B cell (primary cell): ENCODE measurements at regions not wholly inside any gene's neighbourhood (a gene's known extent, or its start where the extent isn't known, plus 50 kb on each side); places are given as distances from the start of the nearest gene placed in this dataset.

Experiments used
- ATAC-seq: fragments of 200-7000 bp; cut with Tn5 transposase; one replicate; pipeline ENCODE4 v1.10.0; 2021; ENCODE audit warnings: low read depth, mild to moderate bottlenecking, moderate number of reproducible peaks, moderate library complexity
- CTCF ChIA-PET: fragments of 350-600 bp; sonication (Branson Sonifier 250); formaldehyde crosslinking; loops from one replicate; lab custom pipeline; 2021; ENCODE audit warnings: antibody characterized with exemption, inconsistent platforms; lab: Charles Lee
- POLR2A ChIA-PET: fragments of 350-600 bp; sonication (Branson Sonifier 250); formaldehyde crosslinking; loops from one replicate; lab custom pipeline; 2021; ENCODE audit warnings: antibody characterized with exemption; lab: Charles Lee
- DNase-seq: peaks from one replicate; pipeline ENCODE4 v3.0.0; 2013
- H2AFZ ChIP-seq: 2 replicates; pipeline ENCODE4 v1.6.1; 2012; ENCODE audit warnings: mild to moderate bottlenecking, low read depth, low read length; ENCODE audit not compliant: insufficient read depth, poor library complexity, severe bottlenecking
- H3K27ac ChIP-seq, 2 donors: 1 replicate in 1 of 2; 2 replicates in 1 of 2; pipeline ENCODE4 v1.5.1; 2012 to 2013; ENCODE audit warnings: low read length in 2 of 2, mild to moderate bottlenecking in 2 of 2, moderate library complexity in 1 of 2
- H3K27me3 ChIP-seq, 4 experiments: fragments of 200-600 bp in 1 of 4; sonication (generic) in 1 of 4; replicated peaks in 1 of 4; 1 replicate in 2 of 4; 2 replicates in 2 of 4; pipeline versions ENCODE4 v1.6.1 to v1.7.0; 2013 to 2016; ENCODE audit warnings: low read length in 3 of 4, mild to moderate bottlenecking in 2 of 4, mixed read lengths in 1 of 4, moderate library complexity in 1 of 4; ENCODE audit not compliant: insufficient read depth in 4 of 4, control insufficient read depth in 3 of 4; ENCODE audit errors: control extremely low read depth in 1 of 4
- H3K36me3 ChIP-seq, 2 experiments: replicated peaks in 1 of 2; 1 replicate in 1 of 2; 2 replicates in 1 of 2; pipeline versions ENCODE4 v1.6.1 to v1.7.1; 2013; ENCODE audit warnings: low read length in 1 of 2; ENCODE audit not compliant: insufficient read depth in 2 of 2, control insufficient read depth in 1 of 2; ENCODE audit errors: control extremely low read depth in 1 of 2, extremely low read depth in 1 of 2
- H3K4me1 ChIP-seq, 2 donors: fragments of 200-600 bp in 1 of 2; sonication (generic) in 1 of 2; 1 replicate in 1 of 2; 2 replicates in 1 of 2; pipeline versions ENCODE4 v1.5.1 to v1.6.1; 2013 to 2017; ENCODE audit warnings: low read length in 2 of 2; ENCODE audit not compliant: control insufficient read depth in 2 of 2, insufficient read depth in 2 of 2
- H3K4me2 ChIP-seq: replicated peaks from 2 replicates; pipeline ENCODE3; 2012; ENCODE audit warnings: mild to moderate bottlenecking, low read depth, low read length; ENCODE audit not compliant: poor library complexity, severe bottlenecking
- H3K4me3 ChIP-seq, 5 experiments: fragments of 200-600 bp in 1 of 5; sonication (generic) in 1 of 5; 1 replicate in 3 of 5; 2 replicates in 2 of 5; pipeline versions ENCODE4 v1.5.1 to v1.7.0; 2011 to 2016; ENCODE audit warnings: low read length in 4 of 5, mild to moderate bottlenecking in 4 of 5, low read depth in 2 of 5, control low read depth in 1 of 5, moderate library complexity in 1 of 5; ENCODE audit not compliant: insufficient read depth in 1 of 5; ENCODE audit errors: control extremely low read depth in 1 of 5, extremely low read depth in 1 of 5
- H3K79me2 ChIP-seq: fragments of 200-600 bp; sonication (generic); one replicate; pipeline ENCODE4 v1.6.0; 2016; ENCODE audit warnings: low read length; ENCODE audit not compliant: control insufficient read depth, insufficient read depth
- H3K9ac ChIP-seq: fragments of 200-600 bp; sonication (generic); 2 replicates; pipeline ENCODE4 v1.6.1; 2017; ENCODE audit warnings: mild to moderate bottlenecking, low read length, moderate library complexity
- H3K9me3 ChIP-seq, 3 donors: one replicate each; pipeline versions ENCODE4 v1.6.1 to v1.7.1; 2013; ENCODE audit warnings: low read length in 2 of 3; ENCODE audit not compliant: control insufficient read depth in 2 of 3, insufficient read depth in 1 of 3; ENCODE audit errors: control extremely low read depth in 1 of 3
- H4K20me1 ChIP-seq: 2 replicates; pipeline ENCODE4 v1.6.0; 2012; ENCODE audit warnings: mild to moderate bottlenecking, low read length; ENCODE audit not compliant: insufficient read depth, control insufficient read depth, poor library complexity, severe bottlenecking
- H3K27ac Mint-ChIP-seq: one replicate; pipeline ENCODE4 v1.8.0; 2021; ENCODE audit warnings: mixed read lengths
- H3K27me3 Mint-ChIP-seq: one replicate; pipeline ENCODE4 v1.8.0; 2021; ENCODE audit warnings: mixed read lengths
- H3K4me1 Mint-ChIP-seq: one replicate; pipeline ENCODE4 v1.8.0; 2021; ENCODE audit warnings: mixed read lengths
- H3K4me3 Mint-ChIP-seq: one replicate; pipeline ENCODE4 v1.8.0; 2021; ENCODE audit warnings: mixed read lengths
- H3K9me3 Mint-ChIP-seq: one replicate; pipeline ENCODE4 v1.8.0; 2022; ENCODE audit warnings: mixed read lengths; ENCODE audit not compliant: insufficient read depth
- EZH2 ChIP-seq: IDR thresholded peaks from 2 replicates; pipeline ENCODE4 v1.6.1; 2012; ENCODE audit warnings: borderline replicate concordance, low read depth, mild to moderate bottlenecking, moderate library complexity, low read length; ENCODE audit not compliant: insufficient read depth, poor library complexity, severe bottlenecking
- whole genome bisulfite sequencing: methylation state at CpG from one replicate; pipeline ENCODE4 v1.1.5; 2013; ENCODE audit warnings: missing lambda C conversion rate; ENCODE audit not compliant: insufficient coverage; 5-methylcytosine and 5-hydroxymethylcytosine counted together
- intact Hi-C: fragments of 100-400 bp; cut with micrococcal nuclease; formaldehyde crosslinking; loops from one replicate; pipeline ENCODE4 v1.10.0; 2022
- TF ChIP-seq, protein P1 (sequence below): fragments of 200-600 bp; IDR thresholded peaks from one replicate; pipeline ENCODE4 v1.8.0; 2022; ENCODE audit warnings: antibody characterized with exemption, mild to moderate bottlenecking

DNA sequence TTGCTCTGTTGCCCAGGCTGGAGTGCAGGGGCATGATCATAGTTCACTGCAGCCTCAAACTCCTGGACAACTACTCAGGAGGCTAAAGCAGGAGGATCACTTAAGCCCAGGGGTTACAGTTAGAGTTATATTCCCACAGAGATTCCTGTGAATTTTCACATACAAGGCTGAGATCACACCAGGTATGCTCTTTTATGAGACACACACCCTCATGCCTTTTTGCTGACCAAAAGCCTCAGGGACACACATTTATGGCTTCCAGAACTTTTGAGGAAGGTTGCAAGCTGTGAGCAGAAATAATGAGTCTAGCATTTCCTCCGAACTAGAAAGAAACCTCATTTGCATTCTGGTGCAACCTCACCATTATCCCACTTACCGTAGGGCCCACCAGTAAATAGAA is 370.5 kb upstream of the ARID1B start:
- peaks cover 7% of the 10 kb centered on the region for H3K9me3 Mint-ChIP-seq
- Histone ChIP-seq H4K20me1 (no peaks in the 10 kb centered on the region), H3K36me3 (no peaks in the 10 kb centered on the region), H3K79me2 (no peaks in the 10 kb centered on the region), H3K9me3 (peaks cover 1 to 8% (median 2%) of the 10 kb centered on the region in 3 donors), H3K4me1 (no peaks in the 10 kb centered on the region), H3K4me3 (no peak overlapping the region), H3K27ac (no peak overlapping the region), H2AFZ (no peak overlapping the region), H3K27me3 (no peaks in the 10 kb centered on the region), H3K9ac (no peak overlapping the region), H3K4me2 (no peak overlapping the region)
- intact Hi-C loops = no loop called here
- H3K27me3 Mint-ChIP-seq = peaks cover 4% of the 10 kb centered on the region
- DNase-seq (no peak), ATAC-seq (no peak)
- H3K4me3 Mint-ChIP-seq = no peak overlapping the region
- ChIA-PET CTCF (no interaction called here), POLR2A (no interaction called here)
- TF ChIP-seq, protein P1, sequence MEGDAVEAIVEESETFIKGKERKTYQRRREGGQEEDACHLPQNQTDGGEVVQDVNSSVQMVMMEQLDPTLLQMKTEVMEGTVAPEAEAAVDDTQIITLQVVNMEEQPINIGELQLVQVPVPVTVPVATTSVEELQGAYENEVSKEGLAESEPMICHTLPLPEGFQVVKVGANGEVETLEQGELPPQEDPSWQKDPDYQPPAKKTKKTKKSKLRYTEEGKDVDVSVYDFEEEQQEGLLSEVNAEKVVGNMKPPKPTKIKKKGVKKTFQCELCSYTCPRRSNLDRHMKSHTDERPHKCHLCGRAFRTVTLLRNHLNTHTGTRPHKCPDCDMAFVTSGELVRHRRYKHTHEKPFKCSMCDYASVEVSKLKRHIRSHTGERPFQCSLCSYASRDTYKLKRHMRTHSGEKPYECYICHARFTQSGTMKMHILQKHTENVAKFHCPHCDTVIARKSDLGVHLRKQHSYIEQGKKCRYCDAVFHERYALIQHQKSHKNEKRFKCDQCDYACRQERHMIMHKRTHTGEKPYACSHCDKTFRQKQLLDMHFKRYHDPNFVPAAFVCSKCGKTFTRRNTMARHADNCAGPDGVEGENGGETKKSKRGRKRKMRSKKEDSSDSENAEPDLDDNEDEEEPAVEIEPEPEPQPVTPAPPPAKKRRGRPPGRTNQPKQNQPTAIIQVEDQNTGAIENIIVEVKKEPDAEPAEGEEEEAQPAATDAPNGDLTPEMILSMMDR = no peak
- no peak for TF ChIP-seq EZH2
- H3K4me1 Mint-ChIP-seq = no peaks in the 10 kb centered on the region
- no peak overlapping the region for H3K27ac Mint-ChIP-seq
- WGBS = no CpG with 5 or more reads among the region's 2 CpGs

DNA sequence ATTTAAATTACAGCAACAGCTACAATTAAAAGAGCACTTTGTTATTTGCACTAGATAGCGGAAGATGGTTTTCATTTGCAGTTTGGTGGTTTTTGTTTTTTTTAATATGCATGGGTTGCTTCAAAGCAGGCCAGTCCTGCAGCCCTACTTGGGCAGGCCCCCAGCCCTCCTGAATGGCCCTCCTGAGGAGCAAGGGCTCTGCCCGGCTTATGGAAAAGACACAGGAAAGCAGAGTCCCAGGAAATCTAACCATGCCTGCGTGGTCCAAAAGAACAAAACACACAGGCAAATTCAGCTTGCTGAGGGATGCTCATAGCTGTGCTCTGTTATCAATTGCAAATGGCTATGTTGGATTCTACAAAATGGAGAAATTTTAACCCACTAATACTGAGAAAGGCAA is 371.1 kb upstream of the ARID1B start:
- ATAC-seq = no peak

More for the DNA sequence above, 371.1 kb upstream of the ARID1B start:
- ChIA-PET POLR2A (no interaction called here), CTCF (interaction anchor here (1.7 kb wide), 1 partner anchor 10 kb away, joined by 5 read pairs; no protein-coding TSS in a partner anchor)
- Histone ChIP-seq H3K9ac (no peak overlapping the region), H3K79me2 (no peaks in the 10 kb centered on the region), H3K4me2 (no peak overlapping the region), H3K36me3 (no peaks in the 10 kb centered on the region), H3K9me3 (peaks cover 0 to 11% (median 1%) of the 10 kb centered on the region in 3 donors), H4K20me1 (no peaks in the 10 kb centered on the region), H3K27me3 (no peaks in the 10 kb centered on the region), H3K4me1 (no peaks in the 10 kb centered on the region), H2AFZ (no peak overlapping the region), H3K27ac (no peak overlapping the region), H3K4me3 (no peak overlapping the region)
- Mint-ChIP-seq H3K27me3 (peaks cover 3% of the 10 kb centered on the region), H3K4me3 (no peak overlapping the region), H3K4me1 (no peaks in the 10 kb centered on the region), H3K27ac (no peak overlapping the region), H3K9me3 (peaks cover 7% of the 10 kb centered on the region)
- intact Hi-C loops = no loop called here
- no peak for DNase-seq
- WGBS = 100% methylated on average over 2 of the region's 3 CpGs
- TF ChIP-seq, protein P1 = no peak
- no peak for TF ChIP-seq EZH2
